Peyer's patch (tissue), 4 donors: ENCODE measurements at regions not wholly inside any gene's neighbourhood (a gene's known extent, or its start where the extent isn't known, plus 50 kb on each side); places are given as distances from the start of the nearest gene placed in this dataset.

Source experiments
- POLR2A ChIP-seq, 2 donors: fragments of 450-650 bp; IDR thresholded peaks; one replicate each; pipeline ENCODE4 v1.5.1; 2017; ENCODE audit warnings: antibody characterized with exemption in 2 of 2, mild to moderate bottlenecking in 2 of 2, moderate library complexity in 2 of 2
- TF ChIP-seq, protein P1 (sequence below), 6 experiments: fragments of 450-650 bp in 4 of 6; fragments of 200-600 bp in 2 of 6; sonication (generic) in 1 of 6; IDR thresholded peaks; one replicate each; pipeline ENCODE4 v1.5.1; 2017 to 2019; ENCODE audit warnings: antibody characterized with exemption in 6 of 6, mild to moderate bottlenecking in 3 of 6, moderate library complexity in 1 of 6

GRCh38 chr6:156379392-156380289 is 397.5 kb upstream of the ARID1B start:
- TF ChIP-seq, protein P1, sequence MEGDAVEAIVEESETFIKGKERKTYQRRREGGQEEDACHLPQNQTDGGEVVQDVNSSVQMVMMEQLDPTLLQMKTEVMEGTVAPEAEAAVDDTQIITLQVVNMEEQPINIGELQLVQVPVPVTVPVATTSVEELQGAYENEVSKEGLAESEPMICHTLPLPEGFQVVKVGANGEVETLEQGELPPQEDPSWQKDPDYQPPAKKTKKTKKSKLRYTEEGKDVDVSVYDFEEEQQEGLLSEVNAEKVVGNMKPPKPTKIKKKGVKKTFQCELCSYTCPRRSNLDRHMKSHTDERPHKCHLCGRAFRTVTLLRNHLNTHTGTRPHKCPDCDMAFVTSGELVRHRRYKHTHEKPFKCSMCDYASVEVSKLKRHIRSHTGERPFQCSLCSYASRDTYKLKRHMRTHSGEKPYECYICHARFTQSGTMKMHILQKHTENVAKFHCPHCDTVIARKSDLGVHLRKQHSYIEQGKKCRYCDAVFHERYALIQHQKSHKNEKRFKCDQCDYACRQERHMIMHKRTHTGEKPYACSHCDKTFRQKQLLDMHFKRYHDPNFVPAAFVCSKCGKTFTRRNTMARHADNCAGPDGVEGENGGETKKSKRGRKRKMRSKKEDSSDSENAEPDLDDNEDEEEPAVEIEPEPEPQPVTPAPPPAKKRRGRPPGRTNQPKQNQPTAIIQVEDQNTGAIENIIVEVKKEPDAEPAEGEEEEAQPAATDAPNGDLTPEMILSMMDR (IDR thresholded peaks at IDR 0.05) = no peak
- TF ChIP-seq POLR2A (IDR thresholded peaks at IDR 0.05) = no peak
